ENCODE measurements at regions not wholly inside any gene's neighbourhood (a gene's known extent, or its start where the extent isn't known, plus 50 kb on each side); places are given as distances from the start of the nearest gene placed in this dataset.

- Histone ChIP-seq H3K4me2 (no peak overlapping the region), H3K4me3 (no peak overlapping the region), H2AFZ (no peak overlapping the region), H3K27me3 (ENCODE audit: insufficient read depth) (no peaks in the 10 kb centered on the region), H3K79me2 (replicated peaks; ENCODE audit: insufficient read depth) (no peaks in the 10 kb centered on the region), H3K4me1 (ENCODE audit: insufficient read depth) (no peaks in the 10 kb centered on the region), H4K20me1 (replicated peaks; ENCODE audit: insufficient read depth) (no peaks in the 10 kb centered on the region), H3K9me2 (ENCODE audit: insufficient read depth) (no peaks in the 10 kb centered on the region), H3F3A (replicated peaks; ENCODE audit: low read depth) (no peaks in the 10 kb centered on the region), H3K27ac (ENCODE audit: low read depth) (no peak overlapping the region), H3K36me3 (ENCODE audit: insufficient read depth) (no peaks in the 10 kb centered on the region)
- Mint-ChIP-seq H3K4me3 (no peak overlapping the region), H3K9me3 (peaks cover 96% of the 10 kb centered on the region), H3K36me3 (ENCODE audit: low read depth) (peaks cover 28% of the 10 kb centered on the region), H3K27me3 (ENCODE audit: insufficient read depth, low read depth, poor library complexity) (peaks cover 5% of the 10 kb centered on the region), H3K27ac (no peak overlapping the region), H3K4me1 (no peaks in the 10 kb centered on the region)
- ATAC-seq (no peak), DNase-seq (ENCODE audit: low spot score) (no peak)
- no peak for TF ChIP-seq POLR2AphosphoS5 (IDR thresholded peaks at IDR 0.05; ENCODE audit: low read depth)
- no peak for TF ChIP-seq ZNF331 (CRISPR knock-in tag; IDR thresholded peaks at IDR 0.05; ENCODE audit: low read depth)
- TF ChIP-seq EZH2phosphoT487 (IDR thresholded peaks at IDR 0.05; ENCODE audit: unreplicated experiment), result no peak
- no peak for TF ChIP-seq ETS1 (IDR thresholded peaks at IDR 0.05)
- TF ChIP-seq CTCF (conservative IDR thresholded peaks at IDR 0.05; ENCODE audit: low read depth in 2 of 2), result no peak
- TF ChIP-seq JUNB (IDR thresholded peaks at IDR 0.05; ENCODE audit: unreplicated experiment), result no peak
- TF ChIP-seq ZNF114 (CRISPR knock-in tag; IDR thresholded peaks at IDR 0.05), result no peak
- TF ChIP-seq REST (IDR thresholded peaks at IDR 0.05; ENCODE audit: unreplicated experiment), result no peak
- no peak for TF ChIP-seq NANOG (IDR thresholded peaks at IDR 0.05; ENCODE audit: borderline replicate concordance)
- no peak for TF ChIP-seq EZH2 (IDR thresholded peaks at IDR 0.05; ENCODE audit: low read depth, unreplicated experiment)
- no peak for TF ChIP-seq STAT1 (IDR thresholded peaks at IDR 0.05; ENCODE audit: unreplicated experiment)
- TF ChIP-seq ZNF462 (CRISPR knock-in tag; IDR thresholded peaks at IDR 0.05), result no peak
- TF ChIP-seq CREB1 (CRISPR knock-in tag; IDR thresholded peaks at IDR 0.05; ENCODE audit: low read depth), result no peak
These were observed 51.5 kb upstream of the ZNF354A start for GRCh38 chr5:178781936-178782335.
